ENCODE measurements at regions not wholly inside any gene's neighbourhood (a gene's known extent, or its start where the extent isn't known, plus 50 kb on each side); places are given as distances from the start of the nearest gene placed in this dataset.

- ChIA-PET POLR2A (no interaction called here), CTCF (interaction anchor here (1.0 to 1.4 kb wide), 3 partner anchors 12 to 106 kb away, joined by 3 read pairs; no protein-coding TSS in a partner anchor)
- TF ChIP-seq, protein P1, sequence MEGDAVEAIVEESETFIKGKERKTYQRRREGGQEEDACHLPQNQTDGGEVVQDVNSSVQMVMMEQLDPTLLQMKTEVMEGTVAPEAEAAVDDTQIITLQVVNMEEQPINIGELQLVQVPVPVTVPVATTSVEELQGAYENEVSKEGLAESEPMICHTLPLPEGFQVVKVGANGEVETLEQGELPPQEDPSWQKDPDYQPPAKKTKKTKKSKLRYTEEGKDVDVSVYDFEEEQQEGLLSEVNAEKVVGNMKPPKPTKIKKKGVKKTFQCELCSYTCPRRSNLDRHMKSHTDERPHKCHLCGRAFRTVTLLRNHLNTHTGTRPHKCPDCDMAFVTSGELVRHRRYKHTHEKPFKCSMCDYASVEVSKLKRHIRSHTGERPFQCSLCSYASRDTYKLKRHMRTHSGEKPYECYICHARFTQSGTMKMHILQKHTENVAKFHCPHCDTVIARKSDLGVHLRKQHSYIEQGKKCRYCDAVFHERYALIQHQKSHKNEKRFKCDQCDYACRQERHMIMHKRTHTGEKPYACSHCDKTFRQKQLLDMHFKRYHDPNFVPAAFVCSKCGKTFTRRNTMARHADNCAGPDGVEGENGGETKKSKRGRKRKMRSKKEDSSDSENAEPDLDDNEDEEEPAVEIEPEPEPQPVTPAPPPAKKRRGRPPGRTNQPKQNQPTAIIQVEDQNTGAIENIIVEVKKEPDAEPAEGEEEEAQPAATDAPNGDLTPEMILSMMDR (IDR thresholded peaks at IDR 0.05; ENCODE audit: control extremely low read depth, extremely low read depth, low read depth, missing control alignments), result no peak
- no peak for DNase-seq (ENCODE audit: extremely low spot score)
These were observed 442.2 kb upstream of the ID2 start for GRCh38 chr2:8239531-8240088.

DNA sequence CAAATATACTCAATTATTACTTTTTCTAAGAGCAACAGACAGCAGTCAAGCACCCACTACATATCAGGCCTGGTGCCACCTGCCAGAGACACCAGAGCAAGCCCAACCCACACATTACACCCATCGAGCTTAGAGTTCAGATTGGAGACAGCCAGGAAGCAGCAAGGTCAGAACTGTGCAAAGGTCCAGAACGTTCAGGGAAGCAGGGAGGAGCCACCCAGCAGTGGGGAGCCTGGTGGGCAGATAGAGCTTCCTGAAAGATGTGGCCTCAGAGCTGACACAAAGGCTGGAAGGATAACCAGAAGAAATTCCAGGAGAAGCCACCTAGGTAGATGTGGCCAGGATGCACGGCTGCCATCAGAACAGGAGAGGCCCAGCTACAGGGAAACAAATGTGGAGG is 440.5 kb upstream of the ID2 start:
- CTCF ChIA-PET, result interaction anchor here (1.1 to 1.5 kb wide), 2 partner anchors 20 to 59 kb away, joined by 3 to 4 read pairs; no protein-coding TSS in a partner anchor

DNA sequence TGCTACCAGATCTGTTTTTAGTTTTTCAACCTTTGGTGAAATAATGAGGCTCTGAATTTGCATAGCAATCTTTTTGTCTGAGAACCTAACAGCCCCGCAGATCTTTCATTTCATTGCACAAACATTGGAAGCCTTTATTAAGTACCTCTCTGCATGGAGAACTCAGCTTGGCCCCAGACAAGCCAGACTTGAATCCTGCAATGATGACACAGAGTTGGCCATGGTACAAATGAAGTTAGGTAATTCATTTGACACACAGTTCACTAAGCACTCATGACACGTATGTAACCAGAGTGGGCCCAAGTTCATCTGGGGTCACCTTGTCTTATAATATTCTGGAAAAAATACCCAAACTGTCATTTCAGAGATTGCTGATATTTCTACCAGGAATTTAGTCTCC is 439.1 kb upstream of the ID2 start:
- no peak for DNase-seq (ENCODE audit: extremely low spot score)
- TF ChIP-seq, protein P1 (IDR thresholded peaks at IDR 0.05; ENCODE audit: control extremely low read depth, extremely low read depth, low read depth, missing control alignments), result no peak
- ChIA-PET POLR2A (no interaction called here), CTCF (no interaction called here)

More for the DNA sequence above, 440.5 kb upstream of the ID2 start:
- DNase-seq (ENCODE audit: extremely low spot score), result no peak
- POLR2A ChIA-PET, result no interaction called here
- TF ChIP-seq, protein P1 (IDR thresholded peaks at IDR 0.05; ENCODE audit: control extremely low read depth, extremely low read depth, low read depth, missing control alignments), result no peak

GRCh38 chr2:8243748-8244400 is 438.0 kb upstream of the ID2 start:
- ChIA-PET CTCF (no interaction called here), POLR2A (no interaction called here)
- TF ChIP-seq, protein P1 (IDR thresholded peaks at IDR 0.05; ENCODE audit: control extremely low read depth, extremely low read depth, low read depth, missing control alignments), result no peak

DNA sequence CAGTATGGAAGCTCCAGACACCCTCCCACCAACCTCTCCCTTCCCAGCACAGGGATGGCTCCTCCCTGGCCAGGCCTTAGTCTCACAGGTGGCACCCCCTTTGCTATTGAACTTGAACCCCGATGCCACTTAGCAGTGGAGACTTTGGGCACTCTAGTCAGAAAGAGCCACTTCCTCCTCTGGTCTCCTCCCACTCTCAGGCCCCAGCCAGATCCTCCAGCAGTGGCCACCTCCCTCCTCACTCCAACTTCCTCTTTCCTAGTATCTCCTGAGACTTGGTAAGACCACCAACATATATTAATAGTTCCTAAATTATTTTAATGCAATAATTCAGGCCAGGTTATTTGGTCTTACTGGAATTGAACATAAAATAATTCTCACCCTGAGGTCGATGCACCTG is 437.2 kb upstream of the ID2 start:
- ChIA-PET POLR2A (no interaction called here), CTCF (interaction anchor here (1.3 kb wide), 1 partner anchor 9 kb away, joined by 3 read pairs; no protein-coding TSS in a partner anchor)
- DNase-seq (ENCODE audit: extremely low spot score), result no peak
- TF ChIP-seq, protein P1 (IDR thresholded peaks at IDR 0.05; ENCODE audit: control extremely low read depth, extremely low read depth, low read depth, missing control alignments), result no peak

More at GRCh38 chr2:8243748-8244400, 438.0 kb upstream of the ID2 start:
- DNase-seq (ENCODE audit: extremely low spot score), result no peak

DNA sequence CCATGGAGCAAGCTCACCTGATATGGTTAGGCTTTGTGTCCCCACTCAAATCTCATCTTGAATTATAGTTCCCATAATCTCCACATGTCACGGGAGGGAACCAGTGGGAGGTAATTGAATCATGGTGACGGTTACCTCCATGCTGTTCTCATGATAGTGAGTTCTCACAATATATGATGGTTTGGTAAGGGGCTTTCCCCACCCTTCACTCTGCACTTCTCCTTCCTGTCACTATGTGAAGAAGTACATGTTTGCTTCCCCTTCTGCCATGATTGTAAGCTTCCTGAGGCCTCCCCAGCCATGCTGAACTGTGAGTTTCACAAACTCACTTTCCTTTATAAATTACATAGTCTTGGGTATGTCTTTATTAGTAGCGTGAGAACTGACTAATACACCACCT is 435.7 kb upstream of the ID2 start:
- TF ChIP-seq, protein P1 (IDR thresholded peaks at IDR 0.05; ENCODE audit: control extremely low read depth, extremely low read depth, low read depth, missing control alignments), result no peak

More for the DNA sequence above, 435.7 kb upstream of the ID2 start:
- CTCF ChIA-PET, result interaction anchor here (1.0 to 1.3 kb wide), 2 partner anchors 8 to 12 kb away, joined by 3 read pairs; no protein-coding TSS in a partner anchor
- no peak for DNase-seq (ENCODE audit: extremely low spot score)
- POLR2A ChIA-PET, result no interaction called here
